ENCODE measurements at regions not wholly inside any gene's neighbourhood (a gene's known extent, or its start where the extent isn't known, plus 50 kb on each side); places are given as distances from the start of the nearest gene placed in this dataset.

DNA sequence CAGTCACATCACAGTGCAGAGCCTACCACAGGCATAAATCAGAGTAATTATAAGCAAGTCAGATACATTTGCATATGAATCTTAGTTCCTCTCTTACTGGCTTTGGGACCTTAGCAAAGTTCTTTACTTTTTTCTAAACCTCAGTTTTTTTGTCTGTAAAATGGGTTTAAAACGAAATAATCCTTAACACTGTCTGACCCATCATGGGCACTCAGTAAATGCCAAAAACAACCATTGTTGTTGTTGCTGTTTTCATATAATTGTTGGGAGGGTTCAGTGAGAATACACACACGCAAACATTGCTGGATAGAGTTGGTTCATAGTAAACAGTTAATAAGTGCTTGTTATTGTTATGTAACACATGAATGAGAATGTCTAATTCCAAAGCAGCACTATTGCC lies 184.9 kb downstream of the BLID start:
- TF ChIP-seq, protein P1, sequence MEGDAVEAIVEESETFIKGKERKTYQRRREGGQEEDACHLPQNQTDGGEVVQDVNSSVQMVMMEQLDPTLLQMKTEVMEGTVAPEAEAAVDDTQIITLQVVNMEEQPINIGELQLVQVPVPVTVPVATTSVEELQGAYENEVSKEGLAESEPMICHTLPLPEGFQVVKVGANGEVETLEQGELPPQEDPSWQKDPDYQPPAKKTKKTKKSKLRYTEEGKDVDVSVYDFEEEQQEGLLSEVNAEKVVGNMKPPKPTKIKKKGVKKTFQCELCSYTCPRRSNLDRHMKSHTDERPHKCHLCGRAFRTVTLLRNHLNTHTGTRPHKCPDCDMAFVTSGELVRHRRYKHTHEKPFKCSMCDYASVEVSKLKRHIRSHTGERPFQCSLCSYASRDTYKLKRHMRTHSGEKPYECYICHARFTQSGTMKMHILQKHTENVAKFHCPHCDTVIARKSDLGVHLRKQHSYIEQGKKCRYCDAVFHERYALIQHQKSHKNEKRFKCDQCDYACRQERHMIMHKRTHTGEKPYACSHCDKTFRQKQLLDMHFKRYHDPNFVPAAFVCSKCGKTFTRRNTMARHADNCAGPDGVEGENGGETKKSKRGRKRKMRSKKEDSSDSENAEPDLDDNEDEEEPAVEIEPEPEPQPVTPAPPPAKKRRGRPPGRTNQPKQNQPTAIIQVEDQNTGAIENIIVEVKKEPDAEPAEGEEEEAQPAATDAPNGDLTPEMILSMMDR (IDR thresholded peaks at IDR 0.05; ENCODE audit: insufficient read depth, low read depth, low read length) = no peak
- no peak for TF ChIP-seq EZH2 (IDR thresholded peaks at IDR 0.05; ENCODE audit: insufficient read depth, low read length)

Measured in astrocyte (in vitro differentiated cells and primary cell).